Spleen (tissue), 7 donors: ENCODE measurements at regions not wholly inside any gene's neighbourhood (a gene's known extent, or its start where the extent isn't known, plus 50 kb on each side); places are given as distances from the start of the nearest gene placed in this dataset.

ENCODE experiments used
- POLR2A ChIP-seq, 3 donors: fragments of 450-650 bp; IDR thresholded peaks; one replicate each; pipeline ENCODE4 v1.5.1; 2017; ENCODE audit warnings: antibody characterized with exemption in 3 of 3, mild to moderate bottlenecking in 1 of 3
- TF ChIP-seq, protein P1 (sequence below), 11 experiments: fragments of 200-600 bp in 7 of 11; fragments of 450-650 bp in 4 of 11; sonication (generic) in 4 of 11; IDR thresholded peaks in 8 of 11; conservative IDR thresholded peaks in 3 of 11; 1 replicate in 7 of 11; 2 replicates in 4 of 11; pipeline versions ENCODE4 v1.4.0 to v1.8.0; 2016 to 2021; ENCODE audit warnings: antibody characterized with exemption in 11 of 11, inconsistent platforms in 4 of 11, mild to moderate bottlenecking in 1 of 11
- donor health status: DM: no; HTN: no; CAD: no; lungs with moderate emphysema.
- donor health status: DM: no; HTN: no; CAD: no.
- donor health status: DM: no; HTN: no; CAD: no.

DNA sequence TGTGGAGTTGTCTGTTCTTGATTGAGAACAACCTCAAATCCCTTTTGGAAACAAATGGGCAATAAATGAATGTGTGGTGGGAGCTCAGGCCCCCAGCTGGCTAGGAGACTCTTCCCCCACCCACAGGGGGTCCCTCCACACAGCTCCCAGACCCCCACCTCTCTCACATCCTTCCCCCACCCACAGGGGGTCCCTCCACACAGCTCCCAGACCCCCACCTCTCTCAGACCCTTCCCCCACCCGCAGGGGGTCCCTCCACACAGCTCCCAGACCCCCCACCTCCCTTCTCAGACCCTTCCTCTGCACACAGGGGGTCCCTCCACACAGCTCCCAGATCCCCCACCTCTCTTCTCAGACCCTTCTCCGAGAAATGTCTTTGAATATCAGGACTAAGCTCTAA is 79.0 kb upstream of the CTDP1 start:
- TF ChIP-seq, protein P1, sequence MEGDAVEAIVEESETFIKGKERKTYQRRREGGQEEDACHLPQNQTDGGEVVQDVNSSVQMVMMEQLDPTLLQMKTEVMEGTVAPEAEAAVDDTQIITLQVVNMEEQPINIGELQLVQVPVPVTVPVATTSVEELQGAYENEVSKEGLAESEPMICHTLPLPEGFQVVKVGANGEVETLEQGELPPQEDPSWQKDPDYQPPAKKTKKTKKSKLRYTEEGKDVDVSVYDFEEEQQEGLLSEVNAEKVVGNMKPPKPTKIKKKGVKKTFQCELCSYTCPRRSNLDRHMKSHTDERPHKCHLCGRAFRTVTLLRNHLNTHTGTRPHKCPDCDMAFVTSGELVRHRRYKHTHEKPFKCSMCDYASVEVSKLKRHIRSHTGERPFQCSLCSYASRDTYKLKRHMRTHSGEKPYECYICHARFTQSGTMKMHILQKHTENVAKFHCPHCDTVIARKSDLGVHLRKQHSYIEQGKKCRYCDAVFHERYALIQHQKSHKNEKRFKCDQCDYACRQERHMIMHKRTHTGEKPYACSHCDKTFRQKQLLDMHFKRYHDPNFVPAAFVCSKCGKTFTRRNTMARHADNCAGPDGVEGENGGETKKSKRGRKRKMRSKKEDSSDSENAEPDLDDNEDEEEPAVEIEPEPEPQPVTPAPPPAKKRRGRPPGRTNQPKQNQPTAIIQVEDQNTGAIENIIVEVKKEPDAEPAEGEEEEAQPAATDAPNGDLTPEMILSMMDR (IDR thresholded peaks at IDR 0.05 in 8 of 11, conservative IDR thresholded peaks at IDR 0.05 in 3 of 11), result no peak
- TF ChIP-seq POLR2A (IDR thresholded peaks at IDR 0.05), result no peak
